GM12872 (cell line): ENCODE measurements at regions not wholly inside any gene's neighbourhood (a gene's known extent, or its start where the extent isn't known, plus 50 kb on each side); places are given as distances from the start of the nearest gene placed in this dataset.

Experiments
- CTCF ChIP-seq: IDR thresholded peaks from 3 replicates; pipeline ENCODE4 v1.5.1; 2011; ENCODE audit warnings: low read depth, mild to moderate bottlenecking, low read length, moderate library complexity; ENCODE audit not compliant: insufficient read depth

- no peak for TF ChIP-seq CTCF
Measured at GRCh38 chr14:31966896-31967668, 110.0 kb upstream of the ARHGAP5 start.

- no peak for TF ChIP-seq CTCF
Measured at GRCh38 chr14:31967669-31967975, 109.5 kb upstream of the ARHGAP5 start.

- no peak for TF ChIP-seq CTCF
Measured at GRCh38 chr14:31968107-31968810, 108.8 kb upstream of the ARHGAP5 start.

GRCh38 chr14:31968956-31969698 is 108.0 kb upstream of the ARHGAP5 start:
- no peak for TF ChIP-seq CTCF

- no peak for TF ChIP-seq CTCF
Measured at GRCh38 chr14:31969699-31970240, 107.3 kb upstream of the ARHGAP5 start.

- TF ChIP-seq CTCF: no peak
Measured at GRCh38 chr14:31970744-31971143, 106.4 kb upstream of the ARHGAP5 start.

GRCh38 chr14:31971612-31972011 is 105.5 kb upstream of the ARHGAP5 start:
- TF ChIP-seq CTCF: no peak
